Globus pallidus (tissue), 1 donor: ENCODE measurements at regions not wholly inside any gene's neighbourhood (a gene's known extent, or its start where the extent isn't known, plus 50 kb on each side); places are given as distances from the start of the nearest gene placed in this dataset.
"Not testable (repeated sequence)": the region's sequence is repeated elsewhere in the genome, so short reads cannot be mapped to it uniquely, and the experiment has no call there.

Source experiments
- DNase-seq: peaks from one replicate; pipeline ENCODE4 v3.0.0-alpha.2; 2015; ENCODE audit warnings: low spot score

GRCh38 chr10:9910446-9910845, 1107.2 kb upstream of the CELF2 start:
- no peak for DNase-seq

- no peak for DNase-seq
These were observed 1106.2 kb upstream of the CELF2 start for GRCh38 chr10:9911488-9911887.

GRCh38 chr10:9913876-9914514, 1103.7 kb upstream of the CELF2 start:
- DNase-seq: no peak

- DNase-seq: no peak
These were observed 1096.1 kb upstream of the CELF2 start for GRCh38 chr10:9921544-9921943.

- DNase-seq: no peak
These were observed 1095.4 kb upstream of the CELF2 start for GRCh38 chr10:9922126-9922870.

- DNase-seq: no peak
These were observed 1091.7 kb upstream of the CELF2 start for GRCh38 chr10:9926003-9926402.

- DNase-seq: no peak
These were observed 1090.8 kb upstream of the CELF2 start for GRCh38 chr10:9926881-9927280.

GRCh38 chr10:9939716-9940115, 1078.0 kb upstream of the CELF2 start:
- DNase-seq: no peak

GRCh38 chr10:9944690-9945089, 1073.0 kb upstream of the CELF2 start:
- DNase-seq: no peak

- no peak for DNase-seq
These were observed 1067.6 kb upstream of the CELF2 start for GRCh38 chr10:9950070-9950469.

- DNase-seq: no peak
These were observed 1066.0 kb upstream of the CELF2 start for GRCh38 chr10:9951481-9952257.

GRCh38 chr10:9957351-9957750, 1060.3 kb upstream of the CELF2 start:
- DNase-seq: no peak

- not testable (repeated sequence) for DNase-seq
These were observed 1059.8 kb upstream of the CELF2 start for GRCh38 chr10:9957876-9958275.

GRCh38 chr10:9965341-9965740, 1052.3 kb upstream of the CELF2 start:
- DNase-seq: no peak

GRCh38 chr10:9986786-9987185, 1030.9 kb upstream of the CELF2 start:
- no peak for DNase-seq

GRCh38 chr10:9987197-9987596, 1030.5 kb upstream of the CELF2 start:
- no peak for DNase-seq

GRCh38 chr10:9992661-9993060, 1025.0 kb upstream of the CELF2 start:
- no peak for DNase-seq

- no peak for DNase-seq
These were observed 1023.5 kb upstream of the CELF2 start for GRCh38 chr10:9994131-9994530.

GRCh38 chr10:9999627-10000026, 1018.0 kb upstream of the CELF2 start:
- DNase-seq: no peak

GRCh38 chr10:10007957-10008356, 1009.7 kb upstream of the CELF2 start:
- no peak for DNase-seq

- no peak for DNase-seq
These were observed 1007.3 kb upstream of the CELF2 start for GRCh38 chr10:10010397-10010796.

- no peak for DNase-seq
These were observed 1002.8 kb upstream of the CELF2 start for GRCh38 chr10:10014846-10015245.

GRCh38 chr10:10017716-10018115, 1000.0 kb upstream of the CELF2 start:
- no peak for DNase-seq
